K562 (cell line): ENCODE measurements at regions not wholly inside any gene's neighbourhood (a gene's known extent, or its start where the extent isn't known, plus 50 kb on each side); places are given as distances from the start of the nearest gene placed in this dataset.

Experiments used
- ATF3 ChIP-seq, 2 experiments: fragments of 450-650 bp in 1 of 2; sonication (generic) in 1 of 2; formaldehyde crosslinking in 1 of 2; IDR thresholded peaks in 1 of 2; conservative IDR thresholded peaks in 1 of 2; 2 replicates each; pipeline versions ENCODE4 v1.6.1 to v1.8.1; 2016 to 2023; ENCODE audit warnings: mild to moderate bottlenecking in 2 of 2, moderate library complexity in 2 of 2, inconsistent platforms in 1 of 2, missing genetic modification reagents in 1 of 2
- MAZ ChIP-seq, 2 experiments: fragments of 450-650 bp in 1 of 2; sonication (generic) in 1 of 2; formaldehyde crosslinking; IDR thresholded peaks in 1 of 2; conservative IDR thresholded peaks in 1 of 2; 2 replicates each; pipeline versions ENCODE4 v1.4.0 to v1.5.0; 2020; ENCODE audit warnings: mild to moderate bottlenecking in 1 of 2, missing genetic modification reagents in 1 of 2
- MLX ChIP-seq, 2 experiments: fragments of 450-650 bp in 1 of 2; sonication (generic) in 1 of 2; formaldehyde crosslinking; conservative IDR thresholded peaks; 2 replicates each; pipeline versions ENCODE4 v1.4.0 to v1.8.1; 2020 to 2022; ENCODE audit warnings: mild to moderate bottlenecking in 1 of 2, missing genetic modification reagents in 1 of 2
- MYC ChIP-seq, 2 experiments: fragments of 250-450 bp in 1 of 2; sonication (Bioruptor Pico) in 1 of 2; IDR thresholded peaks; 2 replicates each; pipeline versions ENCODE4 v1.5.1 to v1.6.1; 2012 to 2021; ENCODE audit warnings: low read depth in 2 of 2, borderline replicate concordance in 1 of 2, improper control_type of control experiment in 1 of 2, low read length in 1 of 2, mild to moderate bottlenecking in 1 of 2, moderate library complexity in 1 of 2
- POLR2A ChIP-seq: fragments of 450-650 bp; conservative IDR thresholded peaks from 2 replicates; pipeline ENCODE4 v1.6.1; 2016
- SMAD3 ChIP-seq: fragments of 450-650 bp; formaldehyde crosslinking; conservative IDR thresholded peaks from 2 replicates; pipeline ENCODE4 v1.4.0; 2020; ENCODE audit warnings: mild to moderate bottlenecking
- TAF15 ChIP-seq: fragments of 200-400 bp; formaldehyde crosslinking; IDR thresholded peaks from 2 replicates; pipeline ENCODE4 v1.6.1; 2017; ENCODE audit warnings: mild to moderate bottlenecking, low read depth, low read length, moderate library complexity
- ZNF445 ChIP-seq: fragments of 250-450 bp; sonication (Bioruptor Pico); IDR thresholded peaks from 2 replicates; pipeline ENCODE4 v1.4.0; 2020; ENCODE audit warnings: low read depth, mild to moderate bottlenecking, moderate library complexity
- TF ChIP-seq, protein P1 (sequence below): fragments of 450-650 bp; formaldehyde crosslinking; conservative IDR thresholded peaks from 2 replicates; pipeline ENCODE4 v1.4.0; 2022; ENCODE audit warnings: mild to moderate bottlenecking, missing genetic modification characterization
- TF ChIP-seq, protein P2 (sequence below): sonication (generic); formaldehyde crosslinking; IDR thresholded peaks from 2 replicates; pipeline ENCODE4 v1.8.1; 2022; ENCODE audit warnings: missing genetic modification reagents

DNA sequence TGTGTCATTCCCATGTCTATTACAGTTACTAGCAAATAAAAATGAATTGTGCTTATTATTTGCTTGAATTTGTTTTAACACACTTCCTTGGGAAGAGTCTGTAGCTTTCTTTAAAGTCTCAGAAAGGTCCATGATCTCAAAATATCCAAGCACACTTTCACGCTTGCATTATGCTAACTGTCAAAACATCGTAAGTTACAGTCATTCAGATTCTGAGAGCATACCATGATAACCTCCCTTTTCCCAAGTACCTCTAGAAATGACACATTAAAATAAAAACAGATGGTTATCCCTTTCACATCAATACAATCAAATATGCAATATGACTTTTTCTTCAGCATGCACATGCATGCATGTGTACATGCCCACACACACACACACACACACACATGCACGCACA is 1044.4 kb upstream of the MAP3K7 start:
- TF ChIP-seq POLR2A (no peak), MYC (IDR thresholded peaks at IDR 0.05; ENCODE audit: low read depth, low read length) (no peak), MYC (CRISPR knock-in tag; IDR thresholded peaks at IDR 0.05; ENCODE audit: borderline replicate concordance, low read depth) (no peak), TAF15 (no peak), MLX (CRISPR knock-in tag; conservative IDR thresholded peaks at IDR 0.05) (no peak), ATF3 (IDR thresholded peaks at IDR 0.05) (no peak), ATF3 (CRISPR knock-in tag; conservative IDR thresholded peaks at IDR 0.05) (no peak), ZNF445 (CRISPR knock-in tag) (no peak), MAZ (CRISPR knock-in tag; conservative IDR thresholded peaks at IDR 0.05 in 1 of 2, IDR thresholded peaks at IDR 0.05 in 1 of 2) (no peak), SMAD3 (no peak)
- TF ChIP-seq, protein P1, sequence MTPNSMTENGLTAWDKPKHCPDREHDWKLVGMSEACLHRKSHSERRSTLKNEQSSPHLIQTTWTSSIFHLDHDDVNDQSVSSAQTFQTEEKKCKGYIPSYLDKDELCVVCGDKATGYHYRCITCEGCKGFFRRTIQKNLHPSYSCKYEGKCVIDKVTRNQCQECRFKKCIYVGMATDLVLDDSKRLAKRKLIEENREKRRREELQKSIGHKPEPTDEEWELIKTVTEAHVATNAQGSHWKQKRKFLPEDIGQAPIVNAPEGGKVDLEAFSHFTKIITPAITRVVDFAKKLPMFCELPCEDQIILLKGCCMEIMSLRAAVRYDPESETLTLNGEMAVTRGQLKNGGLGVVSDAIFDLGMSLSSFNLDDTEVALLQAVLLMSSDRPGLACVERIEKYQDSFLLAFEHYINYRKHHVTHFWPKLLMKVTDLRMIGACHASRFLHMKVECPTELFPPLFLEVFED (CRISPR knock-in tag) = no peak
- TF ChIP-seq, protein P2, sequence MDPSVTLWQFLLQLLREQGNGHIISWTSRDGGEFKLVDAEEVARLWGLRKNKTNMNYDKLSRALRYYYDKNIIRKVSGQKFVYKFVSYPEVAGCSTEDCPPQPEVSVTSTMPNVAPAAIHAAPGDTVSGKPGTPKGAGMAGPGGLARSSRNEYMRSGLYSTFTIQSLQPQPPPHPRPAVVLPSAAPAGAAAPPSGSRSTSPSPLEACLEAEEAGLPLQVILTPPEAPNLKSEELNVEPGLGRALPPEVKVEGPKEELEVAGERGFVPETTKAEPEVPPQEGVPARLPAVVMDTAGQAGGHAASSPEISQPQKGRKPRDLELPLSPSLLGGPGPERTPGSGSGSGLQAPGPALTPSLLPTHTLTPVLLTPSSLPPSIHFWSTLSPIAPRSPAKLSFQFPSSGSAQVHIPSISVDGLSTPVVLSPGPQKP = no peak
